ENCODE measurements at regions not wholly inside any gene's neighbourhood (a gene's known extent, or its start where the extent isn't known, plus 50 kb on each side); places are given as distances from the start of the nearest gene placed in this dataset.

- no peak for TF ChIP-seq CTCF (IDR thresholded peaks at IDR 0.05)
- no peak for TF ChIP-seq POLR2A (IDR thresholded peaks at IDR 0.05)
Measured at GRCh38 chr18:42412281-42412680, 457.2 kb downstream of the PIK3C3 start.

All from testis (tissue), 2 donors.